HG02973 (cell line): ENCODE measurements at regions not wholly inside any gene's neighbourhood (a gene's known extent, or its start where the extent isn't known, plus 50 kb on each side); places are given as distances from the start of the nearest gene placed in this dataset.

Experiments used
- ATAC-seq: cut with Tn5 transposase; IDR thresholded peaks from one replicate; pipeline ENCODE4 v1.9.1; 2021; ENCODE audit warnings: moderate library complexity; ENCODE audit not compliant: unreplicated experiment

DNA sequence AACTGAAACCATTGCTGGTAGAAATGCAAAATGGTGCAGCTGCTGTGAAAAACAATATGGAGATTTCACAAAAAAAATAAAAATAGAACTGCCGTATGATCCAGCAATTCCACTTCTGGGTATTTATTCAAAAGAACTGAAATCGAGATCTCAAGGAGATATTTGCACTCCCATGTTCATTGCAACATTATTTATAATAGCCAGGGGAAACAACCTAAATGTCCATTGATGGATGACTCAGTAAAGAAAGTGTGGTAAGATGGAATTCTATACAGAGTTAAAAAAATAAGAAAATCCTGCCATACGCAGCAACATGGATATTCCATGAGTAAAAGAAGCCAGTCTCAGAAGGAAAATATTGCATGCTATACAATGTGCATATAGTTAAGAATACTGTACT lies 290.6 kb upstream of the GHITM start:
- ATAC-seq = no peak

DNA sequence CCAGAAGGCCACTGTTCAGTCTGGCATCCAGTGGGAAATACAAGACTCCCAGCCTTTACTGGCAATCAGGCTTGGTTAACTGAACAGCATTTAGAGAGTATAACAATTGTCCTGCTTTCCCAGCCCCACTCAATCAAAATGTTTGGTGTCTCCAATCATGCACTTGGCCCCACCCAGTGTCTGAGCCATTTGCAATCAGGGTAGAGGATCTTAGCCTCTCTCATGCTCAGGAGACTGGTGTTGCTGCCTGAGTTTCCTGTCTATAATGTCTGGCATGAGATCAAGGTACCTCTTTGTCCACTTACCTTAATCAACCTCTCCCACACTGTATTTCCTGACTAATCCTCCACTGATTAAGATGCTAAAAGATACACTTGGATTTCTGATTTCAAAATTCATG lies 290.2 kb upstream of the GHITM start:
- no peak for ATAC-seq

DNA sequence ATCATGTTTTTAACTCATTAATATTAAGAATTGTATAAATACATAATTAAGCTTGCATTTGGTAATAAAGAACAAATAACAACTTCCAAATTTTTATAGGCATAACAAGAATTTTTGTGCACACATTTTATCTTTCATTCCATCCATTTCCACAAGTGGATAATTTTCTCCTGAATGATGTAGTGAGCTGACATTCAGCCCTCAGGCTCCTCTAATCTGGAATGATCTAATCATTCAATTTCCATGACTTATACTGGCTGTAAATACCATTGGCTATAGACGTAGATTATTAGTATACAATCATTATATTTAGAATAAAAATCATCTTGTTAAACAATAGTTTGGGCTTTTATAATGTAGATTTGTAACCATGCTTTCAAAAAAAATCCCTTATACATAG lies 287.2 kb upstream of the GHITM start:
- ATAC-seq = no peak

DNA sequence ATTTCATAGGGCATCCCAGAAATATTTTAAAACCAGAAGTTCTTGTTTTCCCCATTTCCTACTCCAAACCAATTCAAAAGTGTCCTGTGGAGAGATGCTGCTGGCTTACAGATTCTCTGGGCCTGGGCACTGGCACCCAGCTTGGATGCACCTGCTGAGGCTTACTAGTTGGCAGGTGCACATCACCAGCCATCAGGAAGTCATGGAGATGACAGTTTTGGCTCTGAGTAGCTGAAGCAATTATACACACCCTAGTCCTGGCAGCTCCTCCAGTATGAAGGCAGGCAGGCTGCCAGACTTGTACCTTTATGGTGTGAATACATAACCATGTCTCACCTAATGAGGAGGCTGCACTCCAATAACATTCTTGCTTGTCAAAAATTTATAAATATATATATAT lies 276.6 kb upstream of the GHITM start:
- no peak for ATAC-seq

DNA sequence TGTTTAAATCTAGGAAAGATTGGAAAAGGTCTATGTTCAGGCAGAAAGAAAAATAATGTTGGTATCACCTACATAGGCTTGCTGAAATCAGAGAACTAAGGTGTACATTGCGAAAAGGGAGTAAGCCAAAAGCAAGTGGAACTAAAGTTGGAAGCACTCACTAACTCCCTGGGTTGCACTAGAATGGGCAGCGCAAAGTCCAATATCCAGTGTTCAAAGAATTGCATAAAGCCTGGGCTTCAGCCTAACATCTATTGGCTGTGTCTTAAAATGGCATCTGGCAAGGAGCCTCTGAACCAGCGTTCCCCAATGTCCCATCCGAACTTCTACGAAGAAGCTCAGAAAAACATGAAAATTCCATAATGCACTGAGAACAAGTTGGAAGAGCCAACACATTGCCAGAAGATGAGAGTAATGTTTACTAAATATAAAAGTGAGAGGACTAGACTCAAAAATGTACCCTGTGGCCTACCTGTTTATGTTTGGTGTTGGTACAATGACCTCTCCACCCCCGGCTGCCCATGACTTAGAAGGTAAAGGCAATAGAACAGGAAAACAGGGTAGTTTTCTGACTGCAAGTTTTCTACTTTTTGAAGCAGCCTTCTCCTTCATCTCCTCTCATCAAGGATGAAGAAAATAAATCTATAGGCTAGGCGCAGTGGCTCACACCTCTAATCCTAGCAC lies 275.9 kb upstream of the GHITM start:
- no peak for ATAC-seq

DNA sequence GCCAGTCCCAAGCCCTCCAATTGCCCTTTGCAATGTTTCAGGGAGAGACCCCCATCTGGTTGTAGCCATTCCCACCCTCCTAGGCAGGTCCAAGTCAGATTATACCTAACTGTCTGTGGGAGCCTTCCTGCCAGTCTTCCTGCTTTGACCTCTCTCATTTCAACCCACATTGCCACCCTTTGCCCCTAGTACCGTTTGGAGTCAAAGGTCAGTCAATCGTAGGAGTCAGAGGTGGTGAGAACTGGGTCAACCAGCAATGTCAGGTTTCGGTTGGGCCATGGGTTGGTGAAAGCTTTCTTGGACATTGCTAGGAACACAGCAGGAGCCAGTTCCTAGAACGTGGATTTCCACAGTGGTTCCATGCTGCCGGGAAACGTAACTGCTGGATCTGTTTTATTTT lies 269.4 kb upstream of the GHITM start:
- no peak for ATAC-seq

DNA sequence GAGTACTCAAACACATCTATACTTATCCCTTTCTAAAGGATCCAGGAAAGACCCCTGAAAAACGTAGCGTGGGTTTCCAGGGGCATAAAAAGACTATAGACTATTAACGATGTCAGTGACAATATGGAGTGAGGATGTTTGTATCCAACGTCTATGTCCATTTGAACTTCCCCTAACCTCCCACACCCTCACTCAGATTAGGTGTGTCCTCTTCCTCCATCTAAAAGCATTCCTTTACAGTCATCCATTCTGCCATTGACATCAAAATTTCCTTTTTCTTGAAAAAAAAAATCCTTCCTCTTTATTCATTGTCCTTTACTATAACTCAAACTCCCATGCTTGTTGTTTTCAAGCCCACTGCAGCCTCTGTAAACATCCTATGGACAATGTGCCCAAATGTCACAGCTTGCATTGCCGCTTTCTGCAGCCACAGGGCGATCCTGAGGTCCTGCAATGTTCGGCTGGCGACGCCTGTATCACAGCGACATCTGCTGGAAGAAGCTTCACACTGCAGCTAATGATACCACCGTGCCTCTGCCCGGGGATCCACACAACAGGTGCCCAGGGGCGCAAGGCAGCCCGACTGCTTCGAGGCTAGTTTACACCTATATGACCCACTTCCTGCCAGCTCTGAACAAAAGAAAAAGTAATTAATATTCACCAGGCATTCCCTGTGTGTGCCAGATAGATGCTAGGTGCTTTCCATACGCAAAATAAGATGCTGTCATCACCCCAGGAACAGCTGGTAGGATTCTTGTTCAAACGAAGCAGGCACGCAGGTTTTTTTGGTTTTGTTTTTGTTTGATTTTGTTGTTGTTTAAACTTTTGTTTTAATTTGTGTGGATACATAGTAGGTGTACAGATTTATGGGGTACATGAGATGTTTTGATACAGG lies 267.9 kb upstream of the GHITM start:
- peak; percentile 99 for ATAC-seq

DNA sequence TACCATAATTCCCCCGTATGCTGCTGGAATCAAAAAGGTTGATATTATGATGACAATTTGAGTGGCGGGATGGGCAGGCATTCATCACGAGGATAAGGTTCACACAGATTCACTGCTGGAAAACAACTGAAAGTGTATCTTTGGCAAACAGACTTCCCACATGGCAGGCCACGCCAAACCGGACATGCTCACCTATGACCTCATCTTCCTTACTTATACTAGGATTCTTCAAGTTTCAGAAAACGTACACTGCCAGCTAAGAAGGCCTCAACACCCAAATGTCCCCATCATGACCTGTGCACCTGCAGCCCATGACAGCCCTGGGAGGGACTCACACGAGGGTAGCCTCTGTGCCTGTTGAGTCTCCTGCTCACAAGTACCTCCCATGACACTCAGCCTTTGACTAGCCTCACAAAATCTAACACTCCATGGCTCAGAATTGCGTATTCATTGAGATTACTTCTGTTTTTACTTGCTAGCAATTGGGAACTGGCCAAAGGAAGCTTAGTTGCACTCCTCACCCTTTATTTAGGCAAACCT lies 259.0 kb upstream of the GHITM start:
- ATAC-seq = no peak

DNA sequence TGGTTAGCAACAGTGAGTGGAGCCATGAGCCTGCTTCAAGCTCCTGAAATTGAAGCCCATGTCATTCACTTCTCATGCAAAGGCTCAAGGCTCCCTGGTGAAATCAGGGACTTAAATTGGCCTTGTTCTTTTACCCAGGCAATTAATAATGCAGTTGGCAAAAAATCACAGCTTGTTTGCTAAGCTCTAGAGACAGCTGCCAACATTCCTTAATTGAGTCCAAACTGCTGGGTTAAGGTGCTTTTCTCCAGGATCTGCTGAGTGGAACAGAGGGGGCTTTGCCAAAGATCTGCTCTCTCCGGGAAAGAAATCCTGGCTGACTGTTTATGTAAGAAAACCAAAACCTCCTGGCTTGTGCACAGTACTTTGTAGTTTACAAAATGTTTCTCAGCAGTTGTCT lies 257.6 kb upstream of the GHITM start:
- ATAC-seq = no peak

DNA sequence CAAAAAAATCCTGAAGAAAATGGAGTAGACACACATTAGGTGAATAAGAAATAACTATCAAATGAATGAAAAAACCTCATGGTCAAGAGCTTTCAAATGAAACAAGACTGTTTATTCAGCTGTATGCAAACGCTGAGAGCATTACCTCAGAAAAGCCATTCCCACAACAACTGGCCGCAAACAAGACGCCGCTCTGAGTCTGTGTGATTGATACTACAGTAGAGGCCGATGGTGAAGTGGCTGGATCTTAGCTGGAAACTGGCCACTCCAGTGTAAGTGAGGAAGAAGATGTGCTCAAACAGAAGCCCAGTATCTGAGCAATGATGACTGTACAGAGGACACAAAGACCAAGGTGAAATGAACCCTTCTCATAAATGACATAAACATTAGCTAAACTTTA lies 252.4 kb upstream of the GHITM start:
- ATAC-seq = no peak

DNA sequence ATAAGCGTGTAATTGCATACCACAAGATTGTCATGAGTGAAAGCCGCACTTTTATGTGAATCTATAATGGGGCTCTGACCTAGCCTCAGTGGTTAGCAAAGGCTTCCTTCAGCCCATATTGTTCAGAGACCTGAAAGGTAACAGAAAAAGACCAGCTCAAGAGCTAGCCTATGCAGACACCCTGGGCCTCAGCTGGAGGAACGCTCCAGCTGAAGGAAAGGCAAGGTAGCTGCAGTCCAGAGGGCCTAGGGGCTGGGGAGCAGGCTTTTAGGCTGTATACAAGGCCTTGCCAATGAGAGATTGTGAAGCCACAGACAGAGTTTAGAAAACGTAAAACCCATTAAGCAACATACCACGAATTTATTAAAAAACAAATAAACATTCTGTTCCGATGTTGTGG lies 246.6 kb upstream of the GHITM start:
- ATAC-seq = no peak

DNA sequence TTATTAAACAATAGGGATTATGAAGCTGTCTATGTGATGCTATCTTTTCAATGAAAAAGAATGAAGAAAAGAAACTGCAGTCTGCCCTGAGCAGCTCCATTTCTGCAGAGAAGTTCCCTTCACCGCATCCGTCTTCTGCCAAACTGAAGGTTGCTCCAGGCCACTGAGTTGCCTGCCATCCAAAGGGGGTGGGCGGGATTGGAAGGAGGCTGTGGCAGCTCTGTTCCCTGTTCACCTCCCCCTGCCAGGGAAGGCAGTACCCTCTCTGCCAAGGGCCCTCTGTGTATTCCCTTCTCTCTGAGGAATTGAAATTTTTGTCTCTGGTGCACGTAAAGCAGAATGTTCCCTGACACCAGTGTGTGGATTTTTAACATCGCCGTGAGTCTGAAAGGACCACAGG lies 243.1 kb upstream of the GHITM start:
- ATAC-seq = no peak

DNA sequence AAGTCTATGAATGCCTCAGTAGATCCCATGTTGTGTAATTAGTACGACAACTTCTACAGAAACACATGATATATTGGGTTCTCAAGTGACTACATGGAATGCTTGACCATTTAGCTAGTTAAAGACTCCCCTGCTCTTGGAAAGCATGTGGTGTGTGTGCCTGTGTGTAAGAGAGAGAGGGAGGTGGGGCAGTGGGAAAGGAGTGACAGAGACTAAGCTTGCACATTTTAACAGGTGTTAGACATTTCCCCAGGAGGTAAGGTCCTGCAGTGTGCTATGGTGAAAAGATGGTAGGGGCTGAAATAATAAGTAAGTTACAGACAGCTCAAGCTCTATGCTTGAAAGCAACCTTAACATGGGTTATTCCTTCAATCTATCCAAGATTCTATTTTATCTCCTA lies 241.7 kb upstream of the GHITM start:
- ATAC-seq = no peak

DNA sequence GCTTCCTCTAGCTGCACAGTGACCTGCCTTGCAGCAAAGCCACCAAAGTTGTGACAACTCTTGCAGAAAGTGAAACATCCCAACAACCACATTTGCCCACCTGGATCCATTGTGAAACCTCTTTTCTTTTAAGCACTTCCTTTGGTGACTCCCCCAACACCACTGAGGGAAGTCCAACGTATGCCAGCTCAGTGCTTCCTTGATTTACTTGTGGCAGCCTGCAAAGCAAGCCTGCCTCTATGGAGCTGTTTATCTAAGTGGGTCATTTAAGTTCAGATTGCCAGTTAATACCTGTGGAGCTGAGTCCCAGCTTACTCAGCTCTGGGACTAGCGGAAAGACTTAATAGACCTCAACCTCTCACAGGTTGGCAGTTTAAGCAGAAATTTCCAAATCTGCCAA lies 230.8 kb upstream of the GHITM start:
- no peak for ATAC-seq

DNA sequence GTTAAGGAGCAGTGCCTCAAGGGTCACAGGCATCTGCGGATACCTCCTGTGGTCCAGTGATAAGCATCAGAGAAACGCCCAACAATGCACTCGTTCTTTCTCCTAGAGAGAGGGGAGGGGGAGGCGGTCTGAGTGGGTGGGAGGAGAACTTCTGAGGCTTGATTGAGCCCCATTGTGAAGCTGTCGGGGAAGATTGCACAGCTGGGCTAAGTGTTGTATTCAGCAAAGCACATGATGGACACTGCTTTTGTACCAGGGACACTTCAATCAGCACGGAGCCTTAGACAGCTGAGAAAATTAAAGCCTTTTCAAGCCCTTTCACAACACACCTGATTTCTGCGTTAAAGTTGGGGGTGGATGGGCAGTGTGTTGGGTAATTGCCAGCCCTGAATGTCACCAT lies 230.3 kb upstream of the GHITM start:
- ATAC-seq = no peak

DNA sequence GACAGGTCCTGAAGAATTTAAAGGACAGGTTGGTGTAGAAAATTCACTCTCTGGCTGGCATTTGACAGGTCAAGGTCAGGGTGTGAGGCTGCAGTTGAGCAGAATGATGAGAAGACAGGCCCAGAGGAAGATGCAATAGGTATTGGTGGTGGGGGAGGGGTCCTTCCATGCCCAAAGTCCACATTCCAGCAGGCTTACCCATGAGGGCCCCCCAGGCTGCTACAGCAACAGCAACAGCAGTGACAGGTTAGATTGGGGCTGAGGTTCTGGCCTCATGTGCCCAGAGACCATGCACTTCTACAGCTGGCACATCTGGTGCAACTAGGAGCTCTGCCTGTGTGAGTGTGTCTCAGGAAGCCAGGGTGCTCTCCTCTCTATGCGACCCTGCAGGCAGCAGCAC lies 223.5 kb upstream of the GHITM start:
- no peak for ATAC-seq

DNA sequence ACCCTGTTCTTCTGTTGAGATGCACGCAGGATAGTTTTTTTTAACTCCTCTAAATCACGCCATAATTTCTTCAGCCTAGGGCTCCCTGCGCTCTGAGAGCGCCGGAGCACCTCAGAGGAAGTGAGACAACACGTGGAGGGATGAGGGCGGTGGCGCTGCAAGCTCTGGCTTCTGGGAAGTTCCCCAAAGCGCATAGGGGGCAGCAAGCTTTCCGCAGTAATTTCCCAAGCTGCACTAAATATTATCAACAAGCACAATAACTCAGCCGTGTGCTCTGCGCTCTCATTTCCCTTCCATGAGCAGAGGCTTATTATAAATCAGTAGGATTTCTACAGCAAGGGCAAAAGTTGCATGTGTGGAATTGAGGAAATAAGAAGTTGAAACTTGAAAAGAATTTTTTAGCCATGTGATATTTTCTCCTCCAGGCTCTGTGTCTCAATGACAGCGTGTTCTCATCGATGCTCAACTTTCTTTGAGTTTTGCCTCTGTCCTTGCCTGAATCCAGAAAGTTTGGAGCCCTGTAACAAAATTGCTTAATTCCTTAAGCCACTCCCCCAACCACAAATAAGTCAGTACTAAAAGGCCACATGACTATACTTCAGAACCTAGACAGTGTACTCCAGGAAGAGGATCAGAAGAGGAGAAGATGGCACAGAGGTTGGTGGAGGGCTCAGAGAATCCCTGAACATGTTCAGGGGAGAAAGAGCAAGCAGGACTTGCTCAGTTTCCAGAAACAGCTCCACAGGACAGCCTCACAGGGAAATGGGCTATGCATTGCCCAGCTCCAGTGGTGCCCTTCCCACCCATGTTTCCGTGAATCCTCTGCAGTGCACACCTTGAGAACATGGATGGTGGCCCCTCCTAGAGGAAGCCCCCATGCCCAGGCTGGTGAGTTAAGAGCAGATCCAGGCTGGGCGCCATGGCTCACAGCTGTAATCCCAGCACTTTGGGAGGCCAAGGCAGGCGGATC lies 221.5 kb upstream of the GHITM start:
- ATAC-seq = peak; percentile 89

DNA sequence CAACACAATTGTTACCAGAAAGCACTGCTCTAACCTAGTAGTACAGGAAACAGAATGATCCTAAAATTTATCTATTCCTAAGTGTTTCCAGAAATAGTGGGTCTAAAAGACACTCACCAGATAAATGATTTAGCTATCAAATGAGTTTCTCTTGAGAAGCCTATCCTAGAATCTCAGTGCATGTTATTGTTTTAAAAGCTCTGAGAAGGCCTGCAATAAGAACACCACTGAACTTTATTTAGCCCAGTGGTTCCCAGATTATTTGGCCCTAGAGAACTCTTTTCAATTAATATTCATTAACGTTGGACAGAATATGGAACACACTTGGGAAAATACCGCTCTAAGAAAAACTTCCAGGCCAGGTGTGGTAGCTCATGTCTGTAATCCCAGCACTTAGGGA lies 220.1 kb upstream of the GHITM start:
- ATAC-seq = no peak

DNA sequence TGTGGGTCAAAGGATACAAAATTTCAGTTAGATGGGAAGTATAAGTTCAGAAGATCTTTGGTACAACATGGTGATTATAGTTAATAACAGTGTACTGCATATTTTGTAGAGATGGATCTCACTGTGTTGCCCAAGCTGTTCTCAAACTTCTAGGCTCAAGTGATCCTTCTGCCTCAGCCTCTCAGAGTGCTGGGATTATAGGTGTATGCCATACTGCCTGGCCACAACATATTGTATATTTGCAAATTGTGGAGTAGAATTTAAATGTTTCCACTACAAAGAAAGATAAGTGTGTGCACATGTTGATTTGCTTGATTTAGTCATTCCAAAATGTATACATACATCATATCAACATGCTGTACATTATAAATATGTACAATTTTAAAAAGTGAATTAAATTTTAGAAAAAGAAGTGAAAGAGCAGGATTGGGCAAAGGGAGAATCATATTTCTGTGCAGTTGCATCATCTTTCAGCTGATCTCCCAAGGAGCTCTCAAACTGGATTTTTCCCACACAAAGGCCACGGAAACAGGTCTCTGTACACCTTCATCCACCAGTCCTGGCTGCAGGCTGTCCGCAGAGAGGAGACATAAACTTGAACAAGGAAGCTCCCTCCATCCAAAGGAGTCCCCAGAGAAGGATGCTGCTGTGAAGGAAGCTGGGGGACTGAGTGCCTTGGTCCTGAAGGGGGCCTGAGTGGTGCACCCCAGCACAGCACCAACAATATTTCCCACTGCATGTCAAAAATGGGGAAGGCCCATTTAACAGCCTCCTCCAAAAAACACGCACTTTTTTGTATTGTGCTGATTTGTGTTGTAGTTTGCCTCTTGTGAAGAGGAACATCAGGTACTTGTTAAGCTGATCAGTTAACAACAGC lies 217.1 kb upstream of the GHITM start:
- no peak for ATAC-seq

DNA sequence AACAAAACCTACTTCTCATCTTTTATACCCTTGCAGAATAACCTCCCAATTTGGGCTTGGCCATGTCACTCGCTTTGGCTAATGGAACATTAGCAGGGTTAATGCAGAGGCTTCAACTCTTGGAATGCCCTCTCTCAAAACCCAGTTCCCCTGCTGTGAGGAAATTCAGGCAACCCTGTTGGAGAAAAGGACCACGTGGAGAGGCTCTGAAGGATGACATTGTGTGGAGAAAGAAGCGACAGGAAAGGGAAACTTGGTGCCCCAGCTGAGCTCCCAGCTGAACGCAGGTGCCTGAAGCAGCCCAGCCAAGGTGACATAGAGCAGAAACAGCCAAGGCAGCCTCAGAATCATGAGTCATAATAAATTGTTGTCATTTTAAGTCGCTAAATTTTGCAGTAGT lies 214.2 kb upstream of the GHITM start:
- no peak for ATAC-seq
